ENCODE measurements at regions not wholly inside any gene's neighbourhood (a gene's known extent, or its start where the extent isn't known, plus 50 kb on each side); places are given as distances from the start of the nearest gene placed in this dataset.

DNA sequence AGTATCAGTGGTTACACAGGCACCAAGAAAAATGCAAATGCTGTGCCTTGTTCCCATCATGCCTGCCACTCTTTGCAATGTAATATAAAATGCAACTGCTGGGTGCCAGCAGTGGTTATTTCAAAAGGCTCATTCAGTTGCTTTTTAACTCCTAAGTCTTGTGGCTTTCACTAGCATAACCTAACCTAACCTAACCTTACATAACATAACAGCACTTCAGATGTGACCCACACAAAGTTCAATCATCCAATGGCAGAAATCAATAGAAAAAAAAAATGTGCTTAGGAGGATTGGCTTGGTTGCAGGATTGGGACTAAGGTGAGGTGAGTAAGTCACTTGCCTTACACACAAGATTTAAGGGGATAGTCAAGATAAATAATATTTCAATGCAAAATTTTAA, 60.2 kb upstream of the VMA21 start:
- CTCF ChIA-PET = no interaction called here
- intact Hi-C loops (cut with micrococcal nuclease; ENCODE audit: unreplicated experiment) = no loop called here
- H3K4me2 ChIP-seq = no peak overlapping the region
- peaks cover 6% of the 10 kb centered on the region; the same call in 1 of the 2 replicates for H3K9me3 ChIP-seq (ENCODE audit: insufficient read depth, low read depth)
- H3K4me1 ChIP-seq (replicated peaks; ENCODE audit: insufficient read depth) = no peaks in the 10 kb centered on the region
- no peak overlapping the region for H3K27ac ChIP-seq
- H2AFZ ChIP-seq = no peak overlapping the region
- H4K20me1 ChIP-seq (ENCODE audit: insufficient read depth) = no peaks in the 10 kb centered on the region
- no peaks in the 10 kb centered on the region for H3K79me2 ChIP-seq (ENCODE audit: low read depth)
- peaks cover 46% of the 10 kb centered on the region for H3K27me3 ChIP-seq (ENCODE audit: insufficient read depth, low read depth)
- no TSS peak for BruUV-seq (replicated peaks)
- TF ChIP-seq, protein P1, sequence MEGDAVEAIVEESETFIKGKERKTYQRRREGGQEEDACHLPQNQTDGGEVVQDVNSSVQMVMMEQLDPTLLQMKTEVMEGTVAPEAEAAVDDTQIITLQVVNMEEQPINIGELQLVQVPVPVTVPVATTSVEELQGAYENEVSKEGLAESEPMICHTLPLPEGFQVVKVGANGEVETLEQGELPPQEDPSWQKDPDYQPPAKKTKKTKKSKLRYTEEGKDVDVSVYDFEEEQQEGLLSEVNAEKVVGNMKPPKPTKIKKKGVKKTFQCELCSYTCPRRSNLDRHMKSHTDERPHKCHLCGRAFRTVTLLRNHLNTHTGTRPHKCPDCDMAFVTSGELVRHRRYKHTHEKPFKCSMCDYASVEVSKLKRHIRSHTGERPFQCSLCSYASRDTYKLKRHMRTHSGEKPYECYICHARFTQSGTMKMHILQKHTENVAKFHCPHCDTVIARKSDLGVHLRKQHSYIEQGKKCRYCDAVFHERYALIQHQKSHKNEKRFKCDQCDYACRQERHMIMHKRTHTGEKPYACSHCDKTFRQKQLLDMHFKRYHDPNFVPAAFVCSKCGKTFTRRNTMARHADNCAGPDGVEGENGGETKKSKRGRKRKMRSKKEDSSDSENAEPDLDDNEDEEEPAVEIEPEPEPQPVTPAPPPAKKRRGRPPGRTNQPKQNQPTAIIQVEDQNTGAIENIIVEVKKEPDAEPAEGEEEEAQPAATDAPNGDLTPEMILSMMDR (conservative IDR thresholded peaks at IDR 0.05) = no peak
- no peak for TF ChIP-seq EZH2 (IDR thresholded peaks at IDR 0.05; ENCODE audit: low read depth)
- no peak for DNase-seq
- no peaks in the 10 kb centered on the region for H3K9me2 ChIP-seq (ENCODE audit: insufficient read depth)
- H3K36me3 ChIP-seq (ENCODE audit: low read depth) = no peaks in the 10 kb centered on the region
- no peaks in the 10 kb centered on the region for H3F3A ChIP-seq (ENCODE audit: insufficient read depth, low read depth)
- POLR2A ChIA-PET (ENCODE audit: unreplicated experiment) = no interaction called here
- no peak overlapping the region for H3K4me3 ChIP-seq

DNA sequence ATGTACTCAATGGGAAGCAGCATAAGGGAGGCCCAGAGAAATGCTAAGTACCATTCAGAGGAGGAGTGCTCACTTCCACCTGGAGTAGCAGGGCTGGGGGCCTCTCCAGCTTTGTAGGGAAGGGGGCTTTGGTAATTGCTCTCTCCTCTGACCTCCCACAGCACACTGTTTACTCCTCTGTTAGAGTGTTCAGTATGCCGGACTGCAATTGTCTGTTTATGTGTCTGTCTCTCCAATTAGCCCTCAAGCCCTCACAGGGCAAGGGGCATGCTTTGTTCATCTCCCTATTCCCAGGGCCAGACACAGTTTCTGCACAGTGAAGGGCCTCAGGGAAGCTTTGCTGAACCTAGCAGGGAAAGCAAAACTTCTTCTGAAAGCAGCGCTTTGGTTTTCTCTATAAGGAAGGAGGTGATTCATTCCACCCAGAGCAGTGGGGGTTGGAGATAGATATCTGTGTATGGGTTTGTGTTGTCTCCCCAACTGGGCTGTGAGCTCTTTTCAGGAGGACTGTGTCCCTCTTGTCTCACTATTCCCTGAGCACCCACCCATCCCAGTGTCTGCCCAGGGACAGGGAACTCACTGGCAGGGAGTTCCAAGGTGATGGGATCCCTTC, 50.0 kb upstream of the VMA21 start:
- CTCF ChIA-PET = no interaction called here
- H3F3A ChIP-seq (ENCODE audit: insufficient read depth, low read depth) = no peaks in the 10 kb centered on the region
- H3K79me2 ChIP-seq (ENCODE audit: low read depth) = no peaks in the 10 kb centered on the region
- peaks cover 74% of the 10 kb centered on the region for H3K27me3 ChIP-seq (ENCODE audit: insufficient read depth, low read depth)
- no peak overlapping the region for H2AFZ ChIP-seq
- H3K9me2 ChIP-seq (ENCODE audit: insufficient read depth) = no peaks in the 10 kb centered on the region
- no peak overlapping the region for H3K4me3 ChIP-seq
- no peak overlapping the region for H3K4me2 ChIP-seq
- H3K9me3 ChIP-seq (ENCODE audit: insufficient read depth, low read depth) = no peaks in the 10 kb centered on the region
- TF ChIP-seq EZH2 (IDR thresholded peaks at IDR 0.05; ENCODE audit: low read depth) = no peak
- TF ChIP-seq, protein P1 (conservative IDR thresholded peaks at IDR 0.05) = no peak
- intact Hi-C loops (cut with micrococcal nuclease; ENCODE audit: unreplicated experiment) = no loop called here
- no peaks in the 10 kb centered on the region for H3K4me1 ChIP-seq (replicated peaks; ENCODE audit: insufficient read depth)
- H3K36me3 ChIP-seq (ENCODE audit: low read depth) = no peaks in the 10 kb centered on the region
- no TSS peak for BruUV-seq (replicated peaks)
- POLR2A ChIA-PET (ENCODE audit: unreplicated experiment) = no interaction called here
- DNase-seq = no peak
- no peaks in the 10 kb centered on the region for H4K20me1 ChIP-seq (ENCODE audit: insufficient read depth)
- H3K27ac ChIP-seq = no peak overlapping the region

Measured in PC-9 (cell line).